A172 (cell line): ENCODE measurements at regions not wholly inside any gene's neighbourhood (a gene's known extent, or its start where the extent isn't known, plus 50 kb on each side); places are given as distances from the start of the nearest gene placed in this dataset.

Source experiments
- DNase-seq: peaks from one replicate; pipeline ENCODE4 v3.0.0-alpha.2; 2015; ENCODE audit warnings: low spot score

DNA sequence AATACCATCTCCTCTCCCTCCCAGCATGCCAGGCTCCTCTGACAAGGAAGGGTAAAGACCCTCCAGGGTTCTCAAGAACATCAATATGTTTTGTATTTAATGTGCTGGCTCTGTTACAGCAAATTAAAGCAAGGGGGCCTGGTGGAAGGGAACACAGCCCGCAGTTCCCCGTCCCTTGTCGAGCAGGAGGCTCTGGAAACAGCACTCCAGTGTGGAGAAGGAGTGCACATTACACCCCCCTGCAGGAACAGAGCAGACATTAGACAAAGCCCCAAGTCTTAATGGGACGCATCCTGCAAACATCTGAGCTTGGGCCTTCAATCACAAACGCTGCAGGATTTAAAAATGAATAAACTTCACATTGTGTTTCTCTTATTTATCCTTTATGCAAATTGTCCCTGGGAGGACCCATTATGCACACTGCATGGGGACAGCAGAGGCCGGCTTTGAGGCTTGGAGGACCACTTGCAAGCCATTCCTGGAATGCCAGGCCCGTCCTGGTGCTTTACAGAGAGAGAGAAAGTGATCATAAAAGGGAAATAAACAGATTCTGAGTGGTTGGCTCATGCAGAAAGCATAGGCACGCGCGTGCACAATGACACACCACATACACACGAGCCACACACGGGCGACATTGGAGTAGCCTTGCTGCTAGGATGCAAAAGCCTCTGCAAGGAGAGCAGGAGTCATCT, 328.7 kb downstream of the SMAD2 start:
- DNase-seq = no peak

DNA sequence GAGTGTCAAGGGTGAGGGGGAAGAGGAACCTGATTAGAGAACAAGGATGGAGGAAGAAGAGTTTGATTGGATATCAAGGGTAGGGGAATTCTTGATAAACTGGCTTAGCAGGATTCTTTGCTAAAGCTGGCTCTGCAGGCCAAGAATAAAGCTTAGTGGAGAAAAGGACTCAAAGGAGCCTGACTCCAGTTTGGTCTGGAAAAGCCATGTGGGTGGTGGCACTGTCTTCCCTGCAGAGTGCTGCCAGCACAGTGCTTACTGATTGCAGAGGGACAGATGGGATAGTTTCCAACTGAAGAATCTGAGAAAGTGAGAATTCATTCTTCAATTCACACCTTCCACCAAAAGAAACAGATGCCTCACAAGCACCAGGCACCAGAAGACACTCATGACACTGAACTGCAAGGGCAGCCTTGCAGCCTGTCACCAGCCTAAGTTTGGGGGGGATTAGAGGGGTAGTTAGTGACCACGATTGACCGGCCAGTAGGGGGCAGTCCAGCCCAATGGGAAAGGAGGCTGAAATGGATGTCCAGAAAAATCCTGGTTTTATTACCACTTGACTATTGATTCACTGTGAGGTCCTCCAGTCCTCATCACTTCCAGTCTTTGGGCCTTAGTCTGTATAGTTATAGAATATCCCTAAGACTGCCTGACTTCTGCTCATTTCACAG, 334.5 kb downstream of the SMAD2 start:
- DNase-seq = no peak

DNA sequence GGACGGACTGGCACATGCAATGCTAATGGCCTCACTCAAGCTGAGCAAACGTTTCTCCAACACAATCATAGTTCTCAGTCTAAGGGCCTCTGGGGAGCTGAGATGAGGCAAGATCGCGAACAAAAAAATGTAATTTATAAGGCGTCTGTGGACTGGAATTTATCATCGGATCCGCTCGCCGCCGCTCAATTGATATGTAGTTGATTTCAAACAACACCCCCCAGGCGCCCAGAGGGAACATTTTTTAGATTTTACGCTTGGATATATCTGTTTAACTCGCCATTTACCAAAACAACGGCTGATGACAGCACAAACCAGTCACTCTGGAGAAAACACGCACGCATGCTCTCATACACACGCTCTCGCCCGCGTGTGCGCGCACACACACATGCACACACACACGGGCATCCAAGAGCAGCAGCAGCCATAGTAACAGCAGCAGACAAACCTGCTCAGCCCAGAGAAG, 335.8 kb downstream of the SMAD2 start:
- no peak for DNase-seq

DNA sequence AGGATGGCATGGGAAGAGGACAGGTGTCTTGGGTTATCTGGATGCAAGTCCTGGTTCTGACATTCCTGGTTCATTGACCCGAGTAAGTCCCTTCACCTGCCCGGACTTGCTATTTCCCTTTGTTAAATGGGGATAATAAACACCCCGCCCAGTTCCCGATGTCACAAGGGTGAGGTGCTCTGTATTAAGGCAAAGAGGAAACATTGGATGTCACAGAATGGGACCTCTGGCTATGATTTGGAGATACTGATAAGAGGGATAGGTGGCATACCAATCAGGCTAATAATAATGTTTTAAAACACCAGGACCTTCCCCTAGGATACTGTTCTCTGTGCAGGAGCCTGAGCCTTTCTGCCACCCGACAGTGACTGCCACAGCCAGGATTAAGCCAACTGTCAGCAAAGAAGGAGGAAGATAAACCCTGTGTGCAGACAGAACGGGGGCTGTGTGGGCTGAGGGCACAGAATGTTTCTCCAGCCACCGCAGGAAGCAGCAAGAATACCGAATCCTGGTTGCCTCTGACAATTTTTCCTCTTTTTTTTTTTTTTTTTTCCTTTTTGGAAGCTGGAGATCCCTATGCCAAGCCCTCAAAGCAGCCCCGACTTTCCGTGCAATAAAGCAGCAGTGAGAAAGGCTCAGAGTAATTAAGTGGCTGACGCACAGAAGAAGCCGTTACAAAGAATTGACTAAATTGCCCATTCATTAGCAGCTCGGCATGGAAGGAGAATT, 336.6 kb downstream of the SMAD2 start:
- no peak for DNase-seq

DNA sequence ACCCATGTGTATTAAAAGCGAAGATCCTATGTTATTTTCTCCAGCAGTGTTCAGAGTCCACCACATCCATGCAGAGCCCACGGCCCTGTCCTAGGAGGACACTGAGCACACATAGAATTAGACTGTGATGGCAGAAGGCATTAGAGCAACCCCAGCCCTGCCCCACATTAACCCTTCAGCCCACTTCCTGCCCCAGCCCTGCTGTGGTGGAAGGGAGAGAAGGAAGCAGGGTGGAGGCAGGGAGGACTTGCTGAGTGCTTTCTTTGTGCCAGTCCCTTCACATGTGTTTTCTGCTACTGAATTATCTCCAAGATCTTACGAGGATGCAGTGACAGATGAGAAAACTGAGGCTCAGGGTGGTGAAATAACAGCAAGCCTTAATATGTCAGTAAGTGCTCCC, 339.0 kb downstream of the SMAD2 start:
- DNase-seq = no peak

DNA sequence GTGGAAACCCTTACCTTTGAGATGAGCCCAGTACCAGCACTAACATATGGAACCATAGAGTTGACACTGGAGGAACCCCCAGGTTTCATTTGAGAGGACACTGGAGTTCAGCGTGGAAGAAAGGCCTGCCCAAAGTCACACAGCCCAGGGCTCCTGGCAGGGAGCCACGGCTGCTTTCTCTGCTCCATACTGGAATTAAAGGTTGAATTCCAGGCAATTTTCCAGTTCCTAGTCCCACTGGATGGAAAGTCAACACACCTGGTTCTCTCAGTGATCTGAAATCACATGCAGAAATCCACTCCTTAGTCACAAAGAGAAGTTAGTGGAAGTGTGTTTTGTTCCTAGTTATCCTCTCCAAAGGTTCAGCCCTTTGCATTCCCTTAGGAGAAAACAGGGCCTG, 336.1 kb upstream of the SKOR2 start:
- DNase-seq = no peak

DNA sequence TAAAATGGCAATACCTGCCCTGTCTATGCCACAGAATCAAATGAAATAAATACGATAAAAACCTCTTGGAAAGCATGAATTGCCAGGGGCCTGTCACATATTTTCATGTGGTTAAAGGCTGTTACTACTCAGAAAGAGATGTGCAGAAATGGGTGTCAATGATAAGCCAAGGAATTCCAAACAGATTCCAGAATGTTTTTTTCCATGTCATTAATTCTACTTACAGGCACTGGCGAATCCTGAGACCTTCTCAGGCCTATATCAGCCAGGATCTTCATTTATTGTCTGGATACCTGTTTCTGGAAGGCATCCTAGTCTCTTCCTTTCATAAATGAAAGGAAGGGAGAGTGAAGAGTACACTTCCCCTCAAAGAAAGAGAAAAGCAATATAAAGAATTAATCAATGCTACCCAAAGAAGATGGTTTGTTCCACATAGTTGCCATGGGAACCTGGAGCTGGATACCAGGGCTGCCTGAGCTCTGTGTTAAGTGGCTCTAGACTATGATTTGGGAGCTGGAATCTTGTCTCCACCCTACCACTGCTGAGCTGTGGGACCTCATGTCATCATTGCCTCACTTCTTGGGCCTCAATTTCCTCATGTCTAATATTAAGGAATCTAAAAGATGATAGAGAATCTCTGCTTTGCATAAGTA, 335.1 kb upstream of the SKOR2 start:
- no peak for DNase-seq

DNA sequence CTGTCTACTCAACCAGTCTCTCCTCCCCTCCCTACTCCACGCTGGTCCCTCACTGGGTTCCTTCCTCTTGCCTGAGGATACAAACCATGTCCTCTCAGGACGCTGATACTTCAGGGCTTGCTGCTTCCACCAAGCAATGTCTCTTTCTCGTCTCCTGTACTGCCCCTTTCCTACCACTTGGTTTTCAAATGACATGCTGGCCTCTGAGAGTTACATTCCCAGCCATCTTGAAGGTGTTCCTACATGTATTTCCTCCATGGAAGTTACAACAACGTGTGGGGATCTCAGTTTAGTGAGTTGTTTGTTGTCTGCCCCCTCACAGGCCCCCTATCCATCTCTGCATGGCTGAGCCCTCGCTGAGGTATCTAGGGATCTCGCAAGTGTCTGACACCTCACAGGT, 334.5 kb upstream of the SKOR2 start:
- no peak for DNase-seq

DNA sequence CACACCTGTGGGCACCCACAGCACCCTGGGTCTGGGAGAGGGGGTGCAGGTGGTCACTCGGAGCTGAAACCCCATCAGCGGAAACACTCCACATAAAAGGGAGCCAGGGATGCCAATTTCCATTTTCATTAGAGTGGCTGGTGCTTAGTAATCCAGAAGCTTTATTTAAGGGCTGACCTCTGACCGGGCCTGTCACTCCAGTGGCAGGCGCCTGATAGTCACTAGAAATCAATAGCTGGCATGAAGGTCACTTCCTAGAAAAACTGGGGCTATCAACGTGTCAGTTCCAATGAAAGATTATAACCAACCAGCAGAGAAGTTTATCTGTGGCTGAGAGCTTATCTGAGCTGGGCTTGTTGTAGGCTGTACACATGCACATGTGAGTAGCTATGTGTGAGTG, 333.7 kb upstream of the SKOR2 start:
- no peak for DNase-seq

DNA sequence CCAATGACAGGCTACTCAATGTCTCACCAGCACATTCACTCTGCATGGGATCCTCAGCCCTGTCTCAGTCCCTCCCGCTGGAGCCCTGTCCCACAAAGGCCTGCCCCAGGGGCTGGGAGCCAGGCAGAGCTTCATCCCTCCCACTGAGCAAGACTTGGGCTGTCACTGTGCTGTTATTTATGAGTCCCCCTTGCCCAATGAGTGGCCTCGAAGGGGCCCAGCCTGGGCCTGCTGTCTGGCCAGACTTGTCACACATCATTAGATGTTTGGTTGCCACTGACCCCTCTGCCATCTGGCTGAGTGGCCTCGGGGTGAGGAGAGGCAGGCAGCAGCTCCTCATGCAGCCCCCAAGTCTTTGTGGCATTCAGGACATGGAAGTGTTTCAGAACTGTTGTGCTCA, 330.6 kb upstream of the SKOR2 start:
- no peak for DNase-seq

DNA sequence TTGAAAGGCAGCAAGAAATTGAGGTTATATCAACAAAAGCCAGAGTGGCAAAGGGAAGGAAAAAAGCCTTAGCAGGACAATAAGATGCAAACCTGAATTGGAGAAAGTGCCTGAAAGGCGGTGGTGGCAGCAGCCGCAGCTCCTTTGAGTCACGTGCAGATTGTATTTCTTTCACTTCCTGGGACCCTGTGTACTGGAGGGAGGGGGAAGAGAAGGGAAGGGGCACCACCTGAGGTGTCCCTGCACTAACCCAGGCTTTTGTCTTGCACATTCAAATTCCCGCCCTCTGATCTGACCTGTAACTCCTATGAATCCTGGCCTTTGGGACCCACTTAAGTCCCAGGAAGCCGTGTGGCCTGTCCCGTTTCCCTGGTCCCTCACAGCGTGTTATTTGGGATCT, 326.1 kb upstream of the SKOR2 start:
- DNase-seq = no peak

DNA sequence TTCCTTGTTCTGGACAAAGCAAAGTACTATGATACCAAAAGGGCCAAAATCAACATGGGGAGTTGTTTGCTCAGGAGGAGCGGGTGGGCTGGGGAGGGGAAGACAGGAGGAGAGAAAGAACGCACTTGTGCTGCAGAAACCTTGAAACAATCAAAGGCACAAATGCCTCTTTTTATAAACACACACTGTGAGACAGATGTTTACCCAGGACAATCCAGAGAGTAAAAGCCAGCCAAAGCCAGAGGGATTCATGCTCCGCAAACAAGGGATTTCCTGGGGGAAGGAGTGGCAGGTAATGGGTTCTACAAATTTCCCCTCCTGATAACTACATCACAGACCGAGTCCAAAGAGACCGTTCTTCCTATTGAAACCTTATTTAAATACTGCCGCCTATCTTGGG, 323.5 kb upstream of the SKOR2 start:
- no peak for DNase-seq

DNA sequence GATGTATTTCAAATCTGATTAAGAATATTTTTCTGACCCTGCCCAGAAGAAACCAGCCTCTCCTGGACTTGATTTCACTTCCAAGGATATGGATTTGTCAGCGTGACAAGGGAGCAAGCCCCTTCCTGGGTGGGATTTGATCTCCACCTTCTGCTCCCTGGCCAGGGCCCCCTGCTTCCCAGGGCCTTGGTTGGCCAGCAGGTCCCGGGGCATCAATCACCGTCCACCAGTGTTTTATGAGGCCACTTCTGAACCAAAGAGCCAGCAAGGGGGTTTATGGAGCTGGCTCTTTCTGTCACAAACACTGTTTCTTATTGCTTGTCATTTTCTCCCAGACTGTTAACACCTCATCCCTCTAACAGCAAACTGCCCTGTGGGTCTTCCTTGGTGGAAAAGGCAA, 320.5 kb upstream of the SKOR2 start:
- no peak for DNase-seq

DNA sequence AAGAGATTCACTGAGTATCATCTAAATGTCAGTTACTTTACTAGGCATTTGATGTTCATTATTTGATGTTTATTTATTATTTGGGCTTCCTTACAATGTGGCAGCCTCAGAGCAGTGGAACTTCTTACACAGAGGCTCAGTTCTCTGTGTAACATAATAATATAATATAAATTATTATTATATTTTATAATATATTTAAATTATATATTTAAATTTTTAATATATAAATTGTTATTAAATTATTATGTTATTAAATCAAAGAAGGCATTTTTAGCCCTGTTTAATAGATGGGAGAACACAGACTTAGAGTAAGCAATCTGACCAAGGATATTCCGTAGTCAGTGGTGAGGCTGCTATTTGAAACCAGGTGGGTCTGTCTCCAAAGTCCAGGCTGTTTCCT, 315.3 kb upstream of the SKOR2 start:
- no peak for DNase-seq

DNA sequence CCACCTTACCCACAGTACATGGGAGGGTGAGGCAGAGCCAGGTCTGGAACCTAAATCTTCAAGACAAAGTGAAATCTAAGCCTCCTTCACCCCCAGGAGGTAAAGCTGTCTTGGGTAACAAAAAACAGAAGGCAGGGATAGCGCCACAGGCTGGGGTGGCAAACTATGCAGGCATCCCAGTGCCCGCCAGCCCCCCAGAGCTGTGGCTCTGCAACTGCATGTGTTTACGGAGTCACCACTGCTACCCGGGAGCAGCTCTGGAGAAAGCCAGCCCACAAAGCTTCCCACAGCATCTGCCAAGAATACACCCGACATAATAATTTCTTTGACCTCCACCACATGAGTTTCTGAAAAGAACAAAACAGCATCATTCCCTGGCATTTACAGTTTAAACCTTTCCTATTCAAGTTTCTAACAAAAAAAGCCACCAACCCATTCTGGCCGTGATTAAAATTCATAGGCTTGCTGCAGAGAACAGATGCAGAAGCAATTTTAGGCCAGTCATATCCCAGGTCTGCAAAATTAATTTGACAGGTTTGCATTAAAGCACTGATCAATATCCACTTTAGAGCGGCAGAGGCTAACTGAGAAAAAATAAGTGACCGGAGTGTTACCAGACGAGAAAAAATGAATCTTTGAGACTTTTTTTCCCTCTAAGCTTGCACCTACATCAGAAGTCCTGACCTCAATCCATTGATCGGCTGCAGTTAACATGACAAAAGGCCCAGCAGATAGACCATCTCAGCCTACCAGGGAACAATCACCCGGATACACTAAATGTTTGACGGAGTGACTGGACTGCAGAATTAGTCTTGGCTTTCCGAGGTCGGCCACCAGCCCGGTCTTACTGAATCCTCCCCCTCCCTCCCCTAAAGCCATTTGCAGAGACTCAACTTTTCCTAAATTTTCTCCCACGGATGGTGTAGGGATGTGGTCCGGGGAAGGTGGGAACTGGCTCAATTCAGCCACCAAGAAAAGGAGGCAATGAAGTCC, 309.6 kb upstream of the SKOR2 start:
- DNase-seq = no peak

DNA sequence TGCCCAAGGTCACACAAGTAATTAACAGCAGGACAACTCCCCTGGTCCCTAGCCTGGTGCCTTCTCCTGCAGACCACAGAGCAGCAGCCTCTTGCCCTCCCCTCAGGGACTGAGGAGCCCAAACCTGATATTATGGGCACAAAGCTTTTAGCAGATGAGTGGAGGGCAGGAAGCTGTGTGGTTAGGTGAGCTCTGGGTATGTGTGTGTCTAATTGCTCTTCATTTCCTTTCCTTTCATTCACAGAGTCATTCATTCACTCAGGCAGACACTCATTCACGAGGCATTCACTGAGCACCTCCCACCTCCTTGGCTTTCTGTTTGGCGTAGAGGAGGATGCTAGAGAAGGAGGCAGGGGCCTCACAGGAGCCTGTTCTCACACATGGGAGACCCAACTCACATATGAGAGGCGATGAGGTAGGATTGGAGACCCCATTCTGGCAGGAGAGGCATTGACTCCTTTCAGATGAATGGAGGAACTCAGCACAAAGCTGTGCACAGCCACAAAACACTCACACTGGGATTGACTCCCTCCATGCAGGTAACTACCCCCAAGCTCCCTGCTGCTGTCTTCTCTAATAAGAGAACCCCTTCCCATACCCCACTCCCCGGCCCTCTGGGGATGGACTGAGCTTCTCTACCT, 306.8 kb upstream of the SKOR2 start:
- no peak for DNase-seq

DNA sequence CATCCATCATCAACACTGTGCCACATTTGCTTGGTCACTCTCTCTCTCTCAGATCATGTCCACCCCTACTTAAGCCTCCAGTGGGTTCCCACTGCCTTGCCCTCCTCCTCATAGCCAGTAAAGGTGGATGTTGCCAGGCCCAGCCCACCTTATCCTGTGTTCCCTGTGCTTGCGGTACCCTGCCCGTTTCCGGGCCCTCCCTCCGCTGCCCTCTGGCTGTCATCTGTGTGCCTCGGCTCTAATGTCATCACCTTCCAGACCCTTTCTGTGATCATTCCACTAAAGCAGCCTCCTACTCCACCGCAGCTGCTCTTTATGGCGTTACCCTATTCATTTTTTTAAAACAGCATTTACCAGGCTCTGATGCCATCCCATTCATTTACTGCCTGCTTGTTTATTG, 305.7 kb upstream of the SKOR2 start:
- DNase-seq = no peak

DNA sequence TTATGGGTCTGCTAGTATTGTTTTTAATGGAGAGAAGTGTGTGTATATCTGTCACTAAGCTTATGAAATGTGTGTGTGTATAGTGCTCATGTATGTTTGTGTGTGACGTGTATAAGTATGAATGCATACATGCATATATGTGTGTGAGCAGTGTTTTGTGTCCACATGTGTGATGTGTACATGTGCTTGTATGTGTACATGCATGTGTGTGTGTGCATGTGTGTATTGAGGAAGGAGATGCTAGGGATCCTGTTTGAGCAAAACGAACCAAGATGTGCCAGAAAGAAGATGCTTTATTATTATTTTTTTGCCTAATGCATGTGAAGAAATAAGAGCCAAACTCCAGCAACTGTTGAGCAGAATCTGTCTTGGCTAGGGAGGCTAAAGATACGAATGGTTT, 301.3 kb upstream of the SKOR2 start:
- DNase-seq = no peak

DNA sequence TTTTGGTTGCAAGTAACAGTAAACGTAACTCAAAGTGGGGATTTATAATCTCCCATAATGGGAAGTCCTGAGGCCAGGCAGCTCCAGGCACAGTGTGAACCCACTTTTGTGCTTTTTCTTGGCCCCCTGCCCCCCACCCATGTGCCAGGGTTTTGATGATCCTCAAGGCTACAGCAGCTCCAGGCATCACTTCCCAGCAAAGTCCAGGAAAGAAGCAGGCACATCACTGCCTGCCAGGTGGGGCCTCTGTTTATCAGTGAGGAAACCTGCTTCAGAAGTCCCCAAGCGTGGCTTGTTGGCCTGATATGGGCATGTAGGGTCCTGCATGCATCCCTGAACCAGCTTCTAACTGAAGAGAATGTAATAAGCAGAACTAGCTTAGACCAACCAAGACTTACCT, 299.2 kb upstream of the SKOR2 start:
- DNase-seq = no peak

DNA sequence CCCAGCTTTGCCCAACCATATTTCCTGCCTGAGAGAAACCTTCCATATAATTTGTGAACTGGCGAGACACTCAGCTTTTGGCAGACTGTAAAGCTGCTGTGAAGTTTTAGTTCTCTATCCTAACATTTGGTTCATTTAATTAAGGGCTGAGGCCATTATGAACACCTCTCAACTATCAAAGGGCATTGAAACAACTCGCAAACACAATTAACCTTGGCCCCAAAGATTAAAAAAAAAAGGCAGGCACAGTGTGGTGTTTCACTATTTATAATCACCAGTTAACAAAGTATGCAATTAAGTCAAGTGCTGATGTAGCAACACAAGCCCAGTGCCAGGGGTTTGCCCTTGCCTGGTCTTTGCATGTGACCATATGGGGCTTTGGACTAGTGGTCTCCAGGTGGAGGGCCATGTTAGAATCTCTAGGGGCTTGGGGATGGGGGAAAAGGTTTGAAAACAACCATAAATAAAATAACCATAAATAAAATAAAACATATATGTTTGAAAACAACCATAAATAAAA, 297.6 kb upstream of the SKOR2 start:
- DNase-seq = no peak
